Bronchial epithelial cell (primary cell): ENCODE measurements at regions not wholly inside any gene's neighbourhood (a gene's known extent, or its start where the extent isn't known, plus 50 kb on each side); places are given as distances from the start of the nearest gene placed in this dataset.
A peak's percentile ranks its signal among the peaks of the same experiment; 100 is the strongest.

Experiments used
- DNase-seq: peaks from one replicate; pipeline ENCODE4 v3.0.0-alpha.2; 2010; ENCODE audit warnings: low read depth
- FAIRE-seq: peaks from 2 replicates; lab custom pipeline; 2011; peaks lifted over from hg19 to GRCh38; lab: Jason Lieb, UNC
- H3K27me3 ChIP-seq: 2 replicates; pipeline ENCODE4 v1.5.1; 2011; ENCODE audit warnings: low read length; ENCODE audit not compliant: control insufficient read depth, insufficient read depth
- H3K36me3 ChIP-seq: 2 replicates; pipeline ENCODE4 v1.5.1; 2011; ENCODE audit warnings: low read length; ENCODE audit not compliant: control insufficient read depth, insufficient read depth
- H3K4me3 ChIP-seq: 2 replicates; pipeline ENCODE4 v1.5.1; 2011; ENCODE audit warnings: mild to moderate bottlenecking, low read depth, low read length, control low read depth
- TF ChIP-seq, protein P1 (sequence below): IDR thresholded peaks from 2 replicates; pipeline ENCODE4 v1.5.1; 2011; ENCODE audit warnings: mild to moderate bottlenecking, moderate library complexity, low read length, control low read depth, inconsistent platforms; ENCODE audit not compliant: insufficient read depth, severe bottlenecking

- Histone ChIP-seq H3K36me3 (no peaks in the 10 kb centered on the region), H3K4me3 (no peak overlapping the region), H3K27me3 (peaks cover 2% of the 10 kb centered on the region)
- FAIRE-seq (no peak), DNase-seq (no peak)
- TF ChIP-seq, protein P1, sequence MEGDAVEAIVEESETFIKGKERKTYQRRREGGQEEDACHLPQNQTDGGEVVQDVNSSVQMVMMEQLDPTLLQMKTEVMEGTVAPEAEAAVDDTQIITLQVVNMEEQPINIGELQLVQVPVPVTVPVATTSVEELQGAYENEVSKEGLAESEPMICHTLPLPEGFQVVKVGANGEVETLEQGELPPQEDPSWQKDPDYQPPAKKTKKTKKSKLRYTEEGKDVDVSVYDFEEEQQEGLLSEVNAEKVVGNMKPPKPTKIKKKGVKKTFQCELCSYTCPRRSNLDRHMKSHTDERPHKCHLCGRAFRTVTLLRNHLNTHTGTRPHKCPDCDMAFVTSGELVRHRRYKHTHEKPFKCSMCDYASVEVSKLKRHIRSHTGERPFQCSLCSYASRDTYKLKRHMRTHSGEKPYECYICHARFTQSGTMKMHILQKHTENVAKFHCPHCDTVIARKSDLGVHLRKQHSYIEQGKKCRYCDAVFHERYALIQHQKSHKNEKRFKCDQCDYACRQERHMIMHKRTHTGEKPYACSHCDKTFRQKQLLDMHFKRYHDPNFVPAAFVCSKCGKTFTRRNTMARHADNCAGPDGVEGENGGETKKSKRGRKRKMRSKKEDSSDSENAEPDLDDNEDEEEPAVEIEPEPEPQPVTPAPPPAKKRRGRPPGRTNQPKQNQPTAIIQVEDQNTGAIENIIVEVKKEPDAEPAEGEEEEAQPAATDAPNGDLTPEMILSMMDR: no peak
Observed at GRCh38 chr7:26035552-26035951, 116.4 kb upstream of the NFE2L3 start.

DNA sequence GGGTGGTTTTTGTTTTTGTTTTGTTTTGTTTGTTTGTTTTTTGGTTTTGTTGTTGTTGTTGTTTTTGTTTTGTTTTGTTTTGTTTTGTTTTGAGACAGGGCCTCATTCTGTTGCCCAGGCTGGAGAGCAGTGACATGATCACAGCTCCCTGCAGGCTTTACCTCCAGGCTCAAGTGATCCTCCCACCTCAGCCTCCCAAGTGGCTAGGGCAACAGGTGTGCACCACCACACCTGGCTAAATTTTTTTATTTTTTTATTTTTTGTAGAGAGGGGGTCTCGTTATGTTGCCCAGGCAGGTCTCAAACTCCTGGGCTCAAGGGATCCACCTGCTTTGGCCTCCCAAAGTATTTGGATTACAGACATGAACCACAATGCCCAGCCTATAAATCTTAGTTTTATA lies 115.9 kb upstream of the NFE2L3 start:
- no peaks in the 10 kb centered on the region for H3K36me3 ChIP-seq
- H3K27me3 ChIP-seq: peaks cover 2% of the 10 kb centered on the region
- H3K4me3 ChIP-seq: no peak overlapping the region
- no peak for DNase-seq
- no peak for FAIRE-seq
- TF ChIP-seq, protein P1: no peak

GRCh38 chr7:26038201-26038990 lies 113.6 kb upstream of the NFE2L3 start:
- TF ChIP-seq, protein P1: no peak
- DNase-seq (peak; percentile 12), FAIRE-seq (no peak)
- H3K4me3 ChIP-seq: no peak overlapping the region
- peaks cover 2% of the 10 kb centered on the region for H3K27me3 ChIP-seq
- H3K36me3 ChIP-seq: no peaks in the 10 kb centered on the region

DNA sequence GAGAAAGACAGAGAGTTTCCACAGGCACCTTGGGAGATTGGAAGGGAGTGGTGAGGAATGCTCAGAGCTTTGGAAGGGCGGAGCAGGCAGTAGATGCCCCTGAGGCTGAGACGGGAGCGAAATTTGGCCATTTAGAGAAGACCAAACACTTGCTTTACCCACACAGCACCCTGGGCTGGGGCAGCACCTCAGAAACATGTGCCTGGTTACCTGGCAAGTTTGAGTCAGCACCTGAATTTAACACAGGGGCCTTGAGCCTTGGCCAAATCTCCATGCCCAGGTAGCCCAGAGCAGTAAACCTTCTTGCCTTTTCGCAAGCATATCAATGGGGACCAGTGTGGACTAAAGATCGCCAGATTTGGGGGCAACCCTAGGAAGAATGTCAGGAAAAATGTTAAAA lies 111.9 kb upstream of the NFE2L3 start:
- no peaks in the 10 kb centered on the region for H3K36me3 ChIP-seq
- FAIRE-seq: no peak
- TF ChIP-seq, protein P1: no peak
- H3K27me3 ChIP-seq: peaks cover 2% of the 10 kb centered on the region
- no peak overlapping the region for H3K4me3 ChIP-seq
- DNase-seq: no peak

GRCh38 chr7:26042237-26042636 lies 109.8 kb upstream of the NFE2L3 start:
- no peaks in the 10 kb centered on the region for H3K36me3 ChIP-seq
- H3K27me3 ChIP-seq: peaks cover 2% of the 10 kb centered on the region
- TF ChIP-seq, protein P1: no peak
- FAIRE-seq (no peak), DNase-seq (no peak)
- H3K4me3 ChIP-seq: no peak overlapping the region
